PC-3 (cell line): ENCODE measurements at regions not wholly inside any gene's neighbourhood (a gene's known extent, or its start where the extent isn't known, plus 50 kb on each side); places are given as distances from the start of the nearest gene placed in this dataset.

Source experiments
- CTCF ChIP-seq: fragments of 300-600 bp; sonication (generic); conservative IDR thresholded peaks from 2 replicates; pipeline ENCODE4 v1.5.1; 2017; ENCODE audit warnings: antibody characterized with exemption, low read depth, mild to moderate bottlenecking, low read length
- EZH2 ChIP-seq: fragments of 300-600 bp; sonication (generic); IDR thresholded peaks from one replicate; pipeline ENCODE4 v1.6.1; 2017; ENCODE audit warnings: antibody characterized with exemption, mild to moderate bottlenecking, low read length; ENCODE audit not compliant: unreplicated experiment

DNA sequence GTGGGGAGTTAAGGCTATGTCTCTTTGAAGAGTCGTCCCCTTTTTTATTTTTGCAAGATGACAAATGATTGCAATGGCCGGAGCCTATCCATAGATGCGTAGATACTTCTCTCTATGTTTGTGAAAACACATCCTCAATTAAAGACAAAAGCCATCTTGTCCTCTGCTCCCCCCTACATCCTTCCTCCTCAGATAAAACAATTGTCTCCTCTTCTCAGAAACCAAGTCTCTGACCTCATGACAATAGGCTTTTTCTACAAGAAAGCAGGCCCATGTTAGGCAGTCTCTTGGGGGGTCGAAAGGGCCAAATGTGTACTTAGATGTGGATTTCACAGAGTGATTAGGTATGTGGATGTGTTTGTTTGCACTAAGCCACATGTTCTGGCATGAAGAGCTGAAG is 51.1 kb upstream of the SSTR4 start:
- TF ChIP-seq EZH2 = no peak
- TF ChIP-seq CTCF = no peak
